ENCODE measurements at regions not wholly inside any gene's neighbourhood (a gene's known extent, or its start where the extent isn't known, plus 50 kb on each side); places are given as distances from the start of the nearest gene placed in this dataset.

GRCh38 chr15:81858586-81858985 is 187.2 kb downstream of the MEX3B start (continued):
- TF ChIP-seq, protein P1, sequence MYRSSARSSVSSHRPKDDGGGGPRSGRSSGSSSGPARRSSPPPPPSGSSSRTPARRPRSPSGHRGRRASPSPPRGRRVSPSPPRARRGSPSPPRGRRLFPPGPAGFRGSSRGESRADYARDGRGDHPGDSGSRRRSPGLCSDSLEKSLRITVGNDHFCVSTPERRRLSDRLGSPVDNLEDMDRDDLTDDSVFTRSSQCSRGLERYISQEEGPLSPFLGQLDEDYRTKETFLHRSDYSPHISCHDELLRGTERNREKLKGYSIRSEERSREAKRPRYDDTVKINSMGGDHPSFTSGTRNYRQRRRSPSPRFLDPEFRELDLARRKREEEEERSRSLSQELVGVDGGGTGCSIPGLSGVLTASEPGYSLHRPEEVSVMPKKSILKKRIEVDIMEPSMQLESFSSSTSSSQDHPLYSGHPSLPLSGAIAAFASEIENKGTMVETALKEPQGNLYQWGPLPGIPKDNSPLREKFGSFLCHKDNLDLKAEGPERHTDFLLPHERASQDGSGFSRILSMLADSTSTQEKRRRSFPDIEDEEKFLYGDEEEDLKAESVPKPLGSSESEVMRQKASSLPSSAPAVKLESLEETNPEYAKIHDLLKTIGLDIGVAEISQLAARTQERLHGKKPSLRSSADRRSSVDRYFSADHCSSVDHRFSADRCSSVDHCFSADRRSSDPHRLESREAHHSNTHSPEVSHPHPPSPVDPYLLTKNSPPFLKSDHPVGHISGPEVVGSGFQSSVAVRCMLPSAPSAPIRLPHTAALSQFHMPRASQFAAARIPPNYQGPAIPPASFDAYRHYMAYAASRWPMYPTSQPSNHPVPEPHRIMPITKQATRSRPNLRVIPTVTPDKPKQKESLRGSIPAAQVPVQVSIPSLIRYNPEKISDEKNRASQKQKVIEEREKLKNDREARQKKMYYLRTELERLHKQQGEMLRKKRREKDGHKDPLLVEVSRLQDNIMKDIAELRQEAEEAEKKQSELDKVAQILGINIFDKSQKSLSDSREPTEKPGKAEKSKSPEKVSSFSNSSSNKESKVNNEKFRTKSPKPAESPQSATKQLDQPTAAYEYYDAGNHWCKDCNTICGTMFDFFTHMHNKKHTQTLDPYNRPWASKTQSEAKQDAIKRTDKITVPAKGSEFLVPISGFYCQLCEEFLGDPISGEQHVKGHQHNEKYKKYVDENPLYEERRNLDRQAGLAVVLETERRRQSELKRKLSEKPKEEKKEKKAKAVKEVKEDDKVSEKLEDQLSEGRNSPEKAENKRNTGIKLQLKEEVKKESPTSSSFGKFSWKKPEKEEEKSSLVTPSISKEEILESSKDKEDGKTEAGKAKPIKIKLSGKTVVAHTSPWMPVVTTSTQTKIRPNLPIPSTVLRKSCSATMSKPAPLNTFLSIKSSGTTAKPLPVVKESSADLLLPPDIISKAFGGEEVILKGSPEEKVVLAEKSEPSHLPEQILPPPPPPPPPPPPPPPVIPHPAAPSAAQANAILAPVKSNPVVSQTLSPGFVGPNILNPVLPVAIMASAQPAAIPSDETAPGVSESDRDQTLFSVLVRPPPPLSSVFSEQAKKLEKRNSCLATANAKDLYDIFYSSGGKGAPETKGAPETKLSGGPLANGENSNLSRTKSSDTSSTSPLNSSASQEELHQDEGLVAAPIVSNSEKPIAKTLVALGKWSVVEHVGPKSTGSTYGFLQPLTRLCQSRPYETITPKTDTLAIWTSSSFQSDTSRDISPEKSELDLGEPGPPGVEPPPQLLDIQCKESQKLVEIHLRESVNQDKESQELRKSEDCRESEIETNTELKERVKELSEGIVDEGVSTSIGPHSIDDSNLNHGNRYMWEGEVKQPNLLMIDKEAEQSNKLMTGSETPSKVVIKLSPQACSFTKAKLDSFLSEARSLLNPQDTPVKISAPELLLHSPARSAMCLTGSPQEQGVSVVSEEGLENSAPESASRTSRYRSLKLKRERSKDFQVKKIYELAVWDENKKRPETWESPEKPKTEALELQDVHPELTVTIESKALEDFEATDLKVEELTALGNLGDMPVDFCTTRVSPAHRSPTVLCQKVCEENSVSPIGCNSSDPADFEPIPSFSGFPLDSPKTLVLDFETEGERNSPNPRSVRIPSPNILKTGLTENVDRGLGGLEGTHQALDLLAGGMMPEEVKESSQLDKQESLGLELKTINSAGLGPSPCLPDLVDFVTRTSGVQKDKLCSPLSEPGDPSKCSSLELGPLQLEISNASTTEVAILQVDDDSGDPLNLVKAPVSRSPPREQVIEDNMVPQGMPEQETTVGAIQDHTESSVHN (IDR thresholded peaks at IDR 0.05; ENCODE audit: borderline replicate concordance in 1 of 2, low read depth in 1 of 2), result no peak
- no peak for TF ChIP-seq RBM15 (IDR thresholded peaks at IDR 0.05; ENCODE audit: insufficient read depth, low read length)
- TF ChIP-seq E2F6 (IDR thresholded peaks at IDR 0.05; ENCODE audit: borderline replicate concordance in 1 of 2, extremely low read depth in 1 of 2, insufficient read depth in 1 of 2, insufficient read length in 1 of 2, low read depth in 1 of 2, low read length in 1 of 2, poor library complexity in 1 of 2, severe bottlenecking in 1 of 2), result no peak
- TF ChIP-seq AFF1 (IDR thresholded peaks at IDR 0.05; ENCODE audit: low read depth in 1 of 2, partially characterized antibody in 2 of 2), result no peak
- no peak for TF ChIP-seq SNRNP70 (optimal IDR thresholded peaks at IDR 0.05; ENCODE audit: low read depth, low read length)
- no peak for TF ChIP-seq HMG20A (CRISPR knock-in tag; conservative IDR thresholded peaks at IDR 0.05)
- TF ChIP-seq MXI1 (IDR thresholded peaks at IDR 0.05; ENCODE audit: low read depth, low read length), result no peak
- TF ChIP-seq ZNF311 (CRISPR knock-in tag; IDR thresholded peaks at IDR 0.05), result no peak
- no peak for TF ChIP-seq RFX5 (IDR thresholded peaks at IDR 0.05; ENCODE audit: low read depth, low read length)
- no peak for TF ChIP-seq RBM25 (IDR thresholded peaks at IDR 0.05; ENCODE audit: low read depth, low read length, severe bottlenecking)
- TF ChIP-seq ARID1B (IDR thresholded peaks at IDR 0.05), result no peak
